ENCODE measurements at regions not wholly inside any gene's neighbourhood (a gene's known extent, or its start where the extent isn't known, plus 50 kb on each side); places are given as distances from the start of the nearest gene placed in this dataset.
"Not testable (repeated sequence)": the region's sequence is repeated elsewhere in the genome, so short reads cannot be mapped to it uniquely, and the experiment has no call there.

GRCh38 chr1:96145492-96145891 is 576.1 kb upstream of the PTBP2 start:
- DNase-seq (ENCODE audit: low spot score) (no peak), FAIRE-seq (no peak)

- FAIRE-seq; DNase-seq (ENCODE audit: low spot score): not testable (repeated sequence)
Measured at GRCh38 chr1:96152957-96153356, 568.6 kb upstream of the PTBP2 start.

DNA sequence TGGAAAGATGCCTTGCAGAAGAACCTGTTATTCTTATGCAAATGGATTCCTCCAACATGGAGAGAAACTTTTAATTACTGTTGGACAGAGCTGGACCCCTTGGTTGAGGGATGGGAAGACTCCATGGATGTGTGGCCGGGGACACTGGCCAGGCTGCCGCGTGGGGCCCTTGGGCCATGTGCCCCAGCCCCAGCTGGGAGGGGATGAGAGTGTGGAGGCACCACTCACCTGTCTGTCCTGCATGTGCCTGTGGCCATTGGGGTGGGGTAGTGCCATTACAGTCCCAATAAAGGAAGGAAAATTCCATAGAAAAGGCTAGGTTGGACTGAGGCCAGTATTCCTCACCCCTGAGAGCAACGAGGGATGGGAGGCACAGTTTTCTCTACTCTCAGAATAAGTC is 564.5 kb upstream of the PTBP2 start:
- DNase-seq (ENCODE audit: low spot score) = no peak
- no peak for FAIRE-seq

DNA sequence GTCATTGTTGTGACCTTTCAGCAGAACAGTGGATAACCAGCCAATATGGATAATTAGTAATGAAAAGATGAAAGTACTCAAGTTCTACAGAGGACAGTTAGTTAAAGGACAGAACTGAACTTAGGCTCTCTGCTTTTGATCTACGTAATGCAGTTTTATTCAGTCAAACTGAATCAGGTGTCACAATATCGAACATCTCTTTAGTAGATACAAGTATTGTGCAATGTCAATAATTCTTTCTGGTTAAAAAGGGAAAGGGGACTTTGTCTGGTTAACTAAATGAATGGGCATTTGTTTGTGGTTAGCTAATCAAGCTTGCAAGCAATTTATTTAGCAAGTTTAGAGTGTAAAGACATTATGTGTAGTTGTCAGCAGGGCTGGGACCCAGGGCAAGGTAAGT is 562.2 kb upstream of the PTBP2 start:
- FAIRE-seq (no peak), DNase-seq (ENCODE audit: low spot score) (no peak)

GRCh38 chr1:96164053-96164452 is 557.5 kb upstream of the PTBP2 start:
- FAIRE-seq (no peak), DNase-seq (ENCODE audit: low spot score) (no peak)

- FAIRE-seq (no peak), DNase-seq (ENCODE audit: low spot score) (no peak)
Measured at GRCh38 chr1:96178053-96178452, 543.5 kb upstream of the PTBP2 start.

GRCh38 chr1:96183485-96183884 is 538.1 kb upstream of the PTBP2 start:
- DNase-seq (ENCODE audit: low spot score) = no peak
- FAIRE-seq = no peak

- FAIRE-seq (no peak), DNase-seq (ENCODE audit: low spot score) (no peak)
Measured at GRCh38 chr1:96183928-96184327, 537.7 kb upstream of the PTBP2 start.

DNA sequence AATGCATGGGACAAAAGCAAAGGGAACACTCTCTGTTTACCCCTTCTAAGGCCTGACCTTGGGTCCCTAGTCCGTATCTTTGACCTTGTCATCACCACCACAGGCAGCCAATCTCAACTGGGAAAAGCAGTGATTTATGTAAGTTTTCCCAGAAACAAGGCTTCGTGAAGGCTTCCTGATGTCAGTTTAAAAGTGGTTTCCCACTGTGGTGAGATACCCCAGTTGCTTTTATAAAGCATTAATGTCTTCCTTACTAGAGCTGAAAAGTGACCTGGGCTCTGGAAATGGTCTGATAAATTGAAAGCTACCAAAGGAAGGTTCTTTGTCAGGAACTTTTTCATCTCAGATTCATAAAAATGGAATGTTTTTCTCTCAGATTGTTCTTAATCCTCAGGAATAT is 536.4 kb upstream of the PTBP2 start:
- DNase-seq (ENCODE audit: low spot score) = no peak

GRCh38 chr1:96187020-96187419 is 534.6 kb upstream of the PTBP2 start:
- DNase-seq (ENCODE audit: low spot score) = no peak
- no peak for FAIRE-seq

More for the DNA sequence above, 536.4 kb upstream of the PTBP2 start:
- no peak for FAIRE-seq

GRCh38 chr1:96191165-96191564 is 530.4 kb upstream of the PTBP2 start:
- DNase-seq (ENCODE audit: low spot score) = no peak
- no peak for FAIRE-seq

DNA sequence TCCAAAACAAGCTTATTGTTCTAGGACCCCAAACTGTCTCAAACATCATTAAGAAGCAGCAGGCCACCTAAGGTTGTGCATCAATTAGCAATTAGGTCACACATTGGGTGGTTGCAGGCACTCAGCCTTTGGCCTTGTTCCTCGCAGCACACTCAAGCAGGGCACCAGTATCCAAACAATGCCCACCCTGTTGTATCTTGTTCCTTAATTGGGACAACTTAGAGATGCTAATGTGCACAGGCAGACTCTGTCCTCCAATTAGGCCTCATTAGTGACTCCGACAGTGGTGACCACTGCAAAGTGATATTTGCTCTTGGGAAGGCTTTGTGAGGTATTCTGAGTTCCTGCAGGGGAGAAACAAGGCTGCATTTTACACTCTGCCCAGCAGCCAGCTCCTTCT is 515.1 kb upstream of the PTBP2 start:
- FAIRE-seq = no peak
- no peak for DNase-seq (ENCODE audit: low spot score)

GRCh38 chr1:96207936-96208335 is 513.6 kb upstream of the PTBP2 start:
- no peak for DNase-seq (ENCODE audit: low spot score)
- no peak for FAIRE-seq

DNA sequence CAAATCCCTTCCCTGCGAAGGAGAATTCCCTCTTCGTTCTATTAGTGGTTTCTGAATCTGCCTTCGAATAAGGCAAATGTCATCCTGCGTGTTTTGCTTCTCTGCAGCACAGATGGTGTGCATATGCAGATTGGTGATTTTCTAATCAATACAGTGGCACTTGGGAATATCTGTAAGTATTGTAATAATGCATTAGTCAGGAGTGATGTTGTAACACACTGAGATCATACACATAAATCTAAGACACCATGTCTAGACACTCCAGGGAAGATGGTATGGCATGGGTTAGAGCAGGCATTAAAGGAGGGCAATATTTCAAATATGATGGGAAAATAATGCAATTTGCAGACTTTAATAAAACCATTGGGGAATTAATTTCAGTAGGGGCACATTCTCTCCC is 513.2 kb upstream of the PTBP2 start:
- DNase-seq (ENCODE audit: low spot score) (no peak), FAIRE-seq (no peak)

DNA sequence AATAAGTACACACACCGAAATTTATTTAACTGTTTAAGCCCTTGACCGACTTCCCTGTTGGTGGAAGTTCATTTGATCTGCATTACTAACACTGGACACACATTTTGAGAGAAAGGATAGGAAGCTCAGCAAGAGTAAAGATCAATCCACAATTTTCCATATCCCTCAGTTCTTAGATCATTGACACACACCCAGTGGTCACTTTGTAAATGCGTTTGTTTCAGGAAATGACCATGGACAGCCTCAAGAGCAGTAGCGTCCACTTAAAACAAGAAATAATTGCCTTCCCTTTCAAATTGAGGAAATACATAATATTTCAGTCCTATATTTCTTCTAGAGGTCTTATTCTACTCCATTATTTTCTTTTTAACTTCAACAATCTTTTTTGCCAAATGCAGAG is 511.5 kb upstream of the PTBP2 start:
- FAIRE-seq (no peak), DNase-seq (ENCODE audit: low spot score) (no peak)

- FAIRE-seq = no peak
- no peak for DNase-seq (ENCODE audit: low spot score)
Measured at GRCh38 chr1:96211202-96211601, 510.4 kb upstream of the PTBP2 start.

- FAIRE-seq (no peak), DNase-seq (ENCODE audit: low spot score) (no peak)
Measured at GRCh38 chr1:96214982-96215381, 506.6 kb upstream of the PTBP2 start.

GRCh38 chr1:96220651-96221050 is 500.9 kb upstream of the PTBP2 start:
- FAIRE-seq (no peak), DNase-seq (ENCODE audit: low spot score) (no peak)

DNA sequence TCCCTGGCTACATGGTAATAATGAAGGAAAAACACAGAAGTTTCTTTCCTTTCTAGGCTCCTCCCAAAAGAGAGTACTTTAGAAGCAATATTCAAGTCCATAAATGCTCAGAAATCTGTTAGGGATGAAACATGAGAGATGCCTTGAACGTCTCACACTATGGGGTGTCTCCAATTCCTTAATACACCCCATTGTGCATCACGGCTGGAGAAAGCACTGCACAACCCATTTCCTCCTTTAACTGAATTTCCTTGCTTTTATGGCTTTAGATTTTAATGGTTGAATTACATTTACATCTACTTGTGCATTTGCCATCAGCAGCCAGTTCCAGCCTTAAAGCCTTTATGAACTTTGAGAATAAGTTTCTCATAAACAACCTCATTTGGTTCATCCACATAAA is 498.9 kb upstream of the PTBP2 start:
- FAIRE-seq = no peak
- DNase-seq (ENCODE audit: low spot score) = no peak

GRCh38 chr1:96224229-96224628 is 497.4 kb upstream of the PTBP2 start:
- not testable (repeated sequence) for FAIRE-seq; DNase-seq (ENCODE audit: low spot score)

DNA sequence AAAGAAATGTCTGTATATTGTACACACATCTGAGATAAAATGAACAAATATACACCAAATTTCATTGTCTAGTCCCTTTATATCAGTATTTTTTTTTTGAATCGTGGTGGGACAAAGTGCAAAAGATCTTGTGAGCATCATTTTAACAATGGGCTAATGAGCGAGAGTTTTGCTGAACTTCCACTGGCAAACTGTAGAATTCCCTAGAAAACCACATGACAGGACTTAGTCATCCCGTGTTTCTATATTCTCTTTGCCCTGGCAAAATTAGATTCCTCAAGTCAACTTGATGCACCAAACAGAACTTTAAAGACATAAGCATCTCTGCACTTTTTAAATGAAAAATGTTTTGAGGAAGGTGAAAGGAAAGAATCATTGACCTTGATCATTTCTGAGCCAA is 488.2 kb upstream of the PTBP2 start:
- DNase-seq (ENCODE audit: low spot score) (no peak), FAIRE-seq (no peak)

GRCh38 chr1:96234299-96234698 is 487.3 kb upstream of the PTBP2 start:
- FAIRE-seq (no peak), DNase-seq (ENCODE audit: low spot score) (no peak)

GRCh38 chr1:96236156-96236739 is 485.3 kb upstream of the PTBP2 start:
- peak; percentile 67 for FAIRE-seq
- peak; percentile 50 for DNase-seq (ENCODE audit: low spot score)

DNA sequence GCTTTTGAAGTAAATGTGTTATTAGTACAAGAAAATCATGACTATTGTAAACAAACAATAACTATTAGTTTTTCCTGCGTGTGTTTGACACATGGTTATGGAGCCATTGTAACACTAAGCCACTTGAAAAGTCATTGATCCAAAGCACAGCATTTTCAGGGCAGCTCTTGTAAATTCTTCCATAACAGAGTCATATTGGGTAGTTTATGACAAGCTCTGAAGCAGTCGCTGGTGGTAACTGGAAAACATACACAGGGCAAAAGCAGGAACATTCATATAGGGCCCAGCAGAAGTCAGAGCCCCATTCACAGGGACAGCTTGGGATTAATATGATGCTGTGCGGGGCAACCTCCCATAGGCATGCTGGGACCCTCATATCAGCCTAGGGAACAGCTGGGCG is 483.2 kb upstream of the PTBP2 start:
- DNase-seq (ENCODE audit: low spot score) = no peak

More for the DNA sequence above, 483.2 kb upstream of the PTBP2 start:
- no peak for FAIRE-seq

Data from RCC 7860 (cell line).